BJ (cell line): ENCODE measurements at regions not wholly inside any gene's neighbourhood (a gene's known extent, or its start where the extent isn't known, plus 50 kb on each side); places are given as distances from the start of the nearest gene placed in this dataset.

Experiments
- CTCF ChIA-PET: fragments of 350-600 bp; formaldehyde crosslinking; extraction: SDS; loops from one replicate; lab custom pipeline; 2021; ENCODE audit warnings: antibody characterized with exemption, inconsistent platforms; lab: Yijun Ruan, JAX
- POLR2A ChIA-PET: fragments of 300-600 bp; sonication (Branson Sonifier 250); formaldehyde crosslinking; extraction: SDS; loops from one replicate; lab custom pipeline; 2021; ENCODE audit warnings: antibody characterized with exemption; lab: Charles Lee
- DNase-seq: peaks from one replicate; pipeline ENCODE4 v3.0.0-alpha.2; 2011; ENCODE audit warnings: low read depth
- H3K27me3 ChIP-seq: 2 replicates; pipeline ENCODE4 v1.6.0; 2011; ENCODE audit warnings: low read length; ENCODE audit not compliant: control insufficient read depth, insufficient read depth
- H3K36me3 ChIP-seq: 2 replicates; pipeline ENCODE4 v1.5.1; 2011; ENCODE audit warnings: low read length; ENCODE audit not compliant: control insufficient read depth, insufficient read depth
- H3K4me3 ChIP-seq: 2 replicates; pipeline ENCODE4 v1.5.1; 2011; ENCODE audit warnings: low read depth, mild to moderate bottlenecking, control low read depth, low read length
- TF ChIP-seq, protein P1 (sequence below): IDR thresholded peaks from 2 replicates; pipeline ENCODE4 v1.5.1; 2011; ENCODE audit warnings: low read depth, mild to moderate bottlenecking, control low read depth, inconsistent platforms, low read length, moderate library complexity; ENCODE audit not compliant: insufficient read depth

DNA sequence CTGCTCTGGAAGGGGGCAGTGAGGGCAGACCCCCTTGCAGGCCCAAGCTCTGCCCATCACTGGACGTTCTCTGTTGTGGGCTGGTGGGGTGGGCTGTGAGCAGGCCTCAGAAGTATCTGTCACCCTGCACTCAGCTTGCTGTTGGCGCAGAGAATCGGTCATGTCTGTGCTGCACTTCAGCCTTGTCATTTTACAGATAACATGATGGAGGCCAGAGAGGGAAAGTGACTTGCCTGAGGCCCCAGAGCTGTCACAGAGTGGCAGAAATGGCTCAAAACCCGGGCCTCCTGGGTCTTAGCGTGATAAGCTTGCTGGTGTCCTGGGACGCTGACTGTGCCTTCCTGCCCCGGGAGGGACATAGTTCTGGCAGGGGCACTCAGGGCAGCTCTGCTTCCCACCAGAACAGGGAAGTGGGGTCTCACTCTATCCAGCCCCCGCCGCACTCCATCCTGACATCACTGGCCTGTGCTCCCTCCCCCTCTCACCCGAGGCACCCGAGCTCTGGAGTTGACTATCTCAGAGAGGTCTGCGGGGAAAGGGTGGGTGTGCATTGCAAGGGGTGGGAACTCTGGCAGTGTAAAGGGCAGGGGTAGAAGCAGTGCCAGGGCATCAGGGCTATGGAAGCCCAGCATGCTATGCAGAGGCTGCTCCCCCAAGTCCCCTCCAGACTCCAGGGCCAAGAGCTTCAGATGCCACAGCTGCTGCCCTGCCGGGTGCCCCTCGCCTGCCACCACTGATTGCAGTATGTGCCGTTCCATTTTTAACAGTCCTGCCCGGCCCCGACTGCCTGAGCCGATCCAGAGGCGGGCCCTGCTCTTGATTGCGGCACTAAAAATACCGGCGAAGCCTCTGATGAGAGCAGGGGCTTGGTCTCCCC lies 50.4 kb upstream of the NECTIN1 start:
- ChIA-PET POLR2A (no interaction called here), CTCF (interaction anchor here (1.1 kb wide), 1 partner anchor 33 kb away, joined by 3 read pairs; no protein-coding TSS in a partner anchor)
- H3K36me3 ChIP-seq, result no peaks in the 10 kb centered on the region

More for the DNA sequence above, 50.4 kb upstream of the NECTIN1 start:
- TF ChIP-seq, protein P1, sequence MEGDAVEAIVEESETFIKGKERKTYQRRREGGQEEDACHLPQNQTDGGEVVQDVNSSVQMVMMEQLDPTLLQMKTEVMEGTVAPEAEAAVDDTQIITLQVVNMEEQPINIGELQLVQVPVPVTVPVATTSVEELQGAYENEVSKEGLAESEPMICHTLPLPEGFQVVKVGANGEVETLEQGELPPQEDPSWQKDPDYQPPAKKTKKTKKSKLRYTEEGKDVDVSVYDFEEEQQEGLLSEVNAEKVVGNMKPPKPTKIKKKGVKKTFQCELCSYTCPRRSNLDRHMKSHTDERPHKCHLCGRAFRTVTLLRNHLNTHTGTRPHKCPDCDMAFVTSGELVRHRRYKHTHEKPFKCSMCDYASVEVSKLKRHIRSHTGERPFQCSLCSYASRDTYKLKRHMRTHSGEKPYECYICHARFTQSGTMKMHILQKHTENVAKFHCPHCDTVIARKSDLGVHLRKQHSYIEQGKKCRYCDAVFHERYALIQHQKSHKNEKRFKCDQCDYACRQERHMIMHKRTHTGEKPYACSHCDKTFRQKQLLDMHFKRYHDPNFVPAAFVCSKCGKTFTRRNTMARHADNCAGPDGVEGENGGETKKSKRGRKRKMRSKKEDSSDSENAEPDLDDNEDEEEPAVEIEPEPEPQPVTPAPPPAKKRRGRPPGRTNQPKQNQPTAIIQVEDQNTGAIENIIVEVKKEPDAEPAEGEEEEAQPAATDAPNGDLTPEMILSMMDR, result no peak
- no peak for DNase-seq
- H3K4me3 ChIP-seq, result no peak overlapping the region
- peaks cover 17% of the 10 kb centered on the region for H3K27me3 ChIP-seq
